ENCODE measurements at regions not wholly inside any gene's neighbourhood (a gene's known extent, or its start where the extent isn't known, plus 50 kb on each side); places are given as distances from the start of the nearest gene placed in this dataset.

GRCh38 chr5:165876538-165876937 lies 2371.1 kb downstream of the MAT2B start:
- no peak for TF ChIP-seq CTCF (IDR thresholded peaks at IDR 0.05; ENCODE audit: insufficient read depth, low read length, poor library complexity, severe bottlenecking)
- no peak for TF ChIP-seq EZH2phosphoT487 (conservative IDR thresholded peaks at IDR 0.05; ENCODE audit: low read length)

Measured in SU-DHL-6 (cell line).